Limb (tissue), 2 donors: ENCODE measurements at regions not wholly inside any gene's neighbourhood (a gene's known extent, or its start where the extent isn't known, plus 50 kb on each side); places are given as distances from the start of the nearest gene placed in this dataset.

Experiments
- DNase-seq, 2 donors: peaks; one replicate each; pipeline ENCODE4 v3.0.0-alpha.2; 2016; ENCODE audit errors: extremely low spot score in 2 of 2

DNA sequence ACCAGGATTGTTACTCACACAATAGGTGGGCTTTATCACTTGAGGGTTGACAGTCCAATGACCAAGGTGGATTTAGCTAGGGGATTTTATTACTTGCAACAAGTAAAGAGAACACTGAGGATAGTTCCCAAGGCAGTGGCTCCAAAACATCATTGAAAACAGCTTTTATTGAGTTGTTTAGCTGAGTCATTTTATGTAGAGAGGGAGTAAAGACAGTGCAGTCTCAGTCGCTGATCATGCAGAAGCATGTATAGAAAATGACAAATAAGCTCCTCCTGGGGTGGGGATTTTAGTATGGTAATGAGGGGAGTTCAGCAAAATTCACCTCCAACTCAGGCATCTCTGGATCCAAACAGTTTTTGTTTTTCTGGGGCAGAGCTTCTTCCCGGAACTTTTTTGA, 163.0 kb upstream of the CCDC179 start:
- DNase-seq = no peak

DNA sequence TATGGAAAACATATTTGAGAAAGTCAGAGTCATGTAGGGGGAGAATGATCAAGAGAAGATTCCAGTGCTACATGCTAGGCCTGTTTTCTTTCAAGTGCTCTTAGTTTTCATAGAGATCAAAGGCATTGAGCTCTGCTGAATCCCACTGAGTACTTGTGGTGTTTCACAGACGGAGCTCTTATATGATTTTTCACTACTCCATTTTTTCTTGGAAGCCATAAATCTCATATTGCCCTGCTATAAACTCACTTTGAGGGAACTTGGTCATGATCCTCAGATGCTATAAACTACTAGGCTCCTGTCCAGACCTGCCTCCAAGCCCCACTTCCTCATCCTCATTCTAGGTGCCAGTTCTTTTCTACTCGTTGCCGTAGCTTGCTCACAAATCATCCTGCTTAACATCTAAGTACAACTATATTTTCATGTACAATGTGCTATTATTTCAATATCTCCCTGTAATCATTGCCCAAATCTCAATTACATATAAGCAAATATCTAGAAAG, 180.8 kb upstream of the CCDC179 start:
- no peak for DNase-seq

DNA sequence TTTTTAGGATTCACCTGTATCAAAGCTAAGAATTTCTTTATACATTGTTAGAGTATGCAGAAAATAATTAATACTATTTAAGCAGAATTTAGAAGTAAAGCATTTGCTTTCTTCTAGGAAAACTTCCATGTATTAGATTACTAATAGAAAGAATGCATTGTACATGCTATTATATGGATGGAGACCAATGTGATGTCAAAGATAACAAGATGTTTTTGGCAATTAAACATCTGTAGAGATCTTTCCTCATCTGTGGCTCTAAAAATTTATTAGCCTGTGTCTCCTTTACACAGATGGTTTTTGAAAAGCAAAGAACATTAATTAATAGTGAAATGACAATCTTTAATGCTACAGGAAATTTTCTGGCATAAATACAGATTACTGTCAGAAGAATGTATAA, 198.4 kb upstream of the CCDC179 start:
- no peak for DNase-seq

DNA sequence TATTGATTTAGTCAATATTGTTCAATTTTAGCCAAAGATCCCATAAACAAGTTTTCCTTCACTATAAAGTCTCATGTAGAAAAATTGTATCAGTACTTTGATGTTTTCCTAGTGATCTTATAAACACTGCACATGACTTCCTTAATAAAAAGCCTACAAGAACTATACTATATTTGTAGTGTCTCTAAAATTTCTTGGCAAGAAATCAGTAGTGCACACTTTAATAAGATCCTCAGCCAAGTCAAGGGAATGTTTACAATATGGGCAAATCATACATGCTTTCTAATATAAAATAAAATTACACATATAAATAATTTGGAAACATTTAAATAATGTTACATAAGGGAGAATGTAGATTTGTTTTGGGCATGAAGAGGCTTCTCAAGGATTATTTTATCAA, 203.0 kb upstream of the CCDC179 start:
- peak in 1 of 2 donors; percentile 18 for DNase-seq

DNA sequence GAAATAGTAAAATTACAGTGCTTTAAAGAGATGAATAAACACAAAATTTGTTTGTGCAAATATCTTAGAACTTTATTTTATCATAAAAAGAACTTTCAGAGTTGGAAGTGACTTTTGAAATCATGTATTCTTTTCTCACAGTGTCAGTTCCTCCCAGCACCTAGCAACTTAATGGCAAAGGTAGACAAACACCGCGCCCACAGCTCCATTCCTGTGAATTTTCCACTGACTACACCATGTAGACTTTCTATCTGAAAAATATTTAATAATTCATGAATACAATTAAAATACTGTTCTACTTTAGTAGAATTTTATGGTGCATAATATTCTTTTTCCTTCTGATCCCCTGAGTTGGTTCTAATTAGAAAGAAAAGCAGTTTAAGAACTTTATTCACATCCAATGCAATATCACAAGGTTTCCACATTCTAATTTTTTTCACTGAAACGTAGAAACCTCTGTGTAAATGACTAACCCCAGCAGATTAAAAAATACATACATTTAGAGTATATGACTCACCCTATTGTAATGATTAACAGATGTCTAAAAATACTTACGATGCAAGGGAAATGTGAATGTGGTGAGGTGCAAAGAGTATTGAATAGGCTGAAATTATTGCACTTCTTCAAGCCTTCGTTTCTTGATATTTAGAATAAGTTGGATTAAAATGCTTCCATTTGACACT, 218.2 kb upstream of the CCDC179 start:
- no peak for DNase-seq

DNA sequence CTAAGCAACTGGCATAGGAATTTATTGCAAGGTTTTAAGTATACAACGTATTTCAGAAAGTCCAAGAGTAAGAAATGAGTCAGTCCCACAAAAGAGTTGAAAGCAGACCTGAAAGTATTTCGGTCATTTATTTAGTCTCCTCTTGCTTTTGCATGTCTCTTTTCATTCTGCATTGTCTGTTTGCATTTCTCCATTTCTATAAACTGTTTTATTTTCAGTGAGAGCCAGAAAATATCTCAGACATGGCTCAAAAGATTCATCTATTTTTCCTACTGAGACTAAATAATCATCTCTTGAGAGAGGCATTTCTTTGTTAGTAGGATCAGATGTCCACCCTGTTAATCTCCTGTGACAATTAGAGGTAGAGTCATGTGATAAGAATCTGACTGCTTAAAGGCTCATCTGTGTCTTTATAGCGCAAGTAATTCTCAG, 219.1 kb upstream of the CCDC179 start:
- no peak for DNase-seq

DNA sequence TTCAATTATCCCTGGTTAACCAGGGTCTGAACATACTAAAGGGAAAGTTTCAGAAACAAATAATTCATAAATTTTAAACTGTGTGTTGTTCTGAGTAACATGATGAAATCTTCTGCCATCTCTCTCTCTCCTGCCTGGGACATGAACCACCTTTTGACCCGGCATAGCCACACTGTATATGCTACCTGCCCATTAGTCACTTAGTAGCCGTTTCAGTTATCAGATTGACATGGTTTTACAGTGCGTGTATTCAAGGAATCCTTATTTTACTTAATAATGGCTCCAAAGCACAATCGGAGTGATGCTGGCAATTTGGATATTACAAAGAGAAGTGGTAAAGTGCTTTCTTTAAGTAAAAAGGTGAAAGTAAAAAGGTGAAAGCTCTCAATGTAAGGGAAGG, 227.1 kb upstream of the CCDC179 start:
- DNase-seq = no peak

DNA sequence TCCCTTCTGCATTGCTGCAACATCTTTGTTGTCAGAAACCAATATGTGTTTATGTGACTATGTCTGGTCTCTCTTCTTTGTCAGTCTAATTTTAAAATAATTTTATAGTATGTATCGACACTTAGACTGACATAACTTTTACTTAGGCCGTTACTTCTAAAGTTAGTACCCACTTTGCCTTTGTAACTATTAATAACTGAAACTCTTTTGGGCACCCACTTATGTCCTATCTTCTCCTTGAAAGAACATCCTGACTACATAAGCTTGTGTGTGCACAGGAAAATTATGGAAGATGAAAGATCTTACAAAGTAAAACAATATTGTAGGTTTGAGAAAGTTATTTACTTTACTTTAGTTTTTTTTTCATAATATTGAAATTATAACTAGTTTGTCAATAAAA, 230.4 kb upstream of the CCDC179 start:
- no peak for DNase-seq

DNA sequence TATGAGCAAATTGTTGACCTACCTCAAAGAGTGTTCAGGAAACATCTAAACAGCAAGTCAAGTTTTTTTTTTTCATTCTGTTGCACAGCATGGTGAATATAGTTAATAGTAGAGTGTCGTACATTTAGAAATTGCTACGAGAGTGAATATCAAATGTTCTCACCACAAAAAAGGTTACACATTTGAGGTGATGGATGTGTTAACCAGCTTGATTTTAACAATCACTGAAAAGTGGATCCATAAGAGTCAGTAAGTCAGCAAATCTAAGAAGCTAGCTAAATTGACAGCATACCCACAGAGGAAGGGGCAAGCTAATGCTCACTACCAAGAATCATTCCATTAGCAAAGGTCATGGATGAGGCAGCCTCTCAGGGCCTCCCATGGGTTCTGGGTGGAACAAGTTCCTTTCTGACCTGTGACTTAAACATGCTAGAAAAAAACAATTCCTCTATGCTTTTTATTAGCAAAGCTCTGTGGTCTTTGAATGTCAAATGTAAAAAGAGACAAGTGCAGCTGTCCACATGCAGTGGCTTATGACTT, 235.4 kb upstream of the CCDC179 start:
- no peak for DNase-seq

DNA sequence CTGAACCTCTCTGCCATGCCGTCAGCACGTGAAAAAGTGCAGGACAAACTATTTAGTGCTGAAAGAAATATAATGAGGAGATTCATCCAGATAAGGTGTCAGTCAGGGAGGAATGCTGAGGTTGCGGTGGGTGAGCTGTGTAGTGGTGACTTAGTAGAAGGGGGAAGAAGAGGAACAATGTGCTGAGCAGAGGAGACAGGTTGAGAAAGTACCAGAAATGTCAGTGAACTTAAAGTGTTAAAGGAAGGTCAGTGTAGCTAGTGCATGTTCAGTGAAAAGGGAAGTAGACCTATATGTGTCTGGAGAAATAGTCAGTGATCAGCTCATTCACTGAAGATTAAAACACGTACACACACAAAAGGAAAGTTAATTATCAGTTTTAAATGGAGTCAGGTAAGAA, 237.6 kb upstream of the CCDC179 start:
- DNase-seq = no peak

DNA sequence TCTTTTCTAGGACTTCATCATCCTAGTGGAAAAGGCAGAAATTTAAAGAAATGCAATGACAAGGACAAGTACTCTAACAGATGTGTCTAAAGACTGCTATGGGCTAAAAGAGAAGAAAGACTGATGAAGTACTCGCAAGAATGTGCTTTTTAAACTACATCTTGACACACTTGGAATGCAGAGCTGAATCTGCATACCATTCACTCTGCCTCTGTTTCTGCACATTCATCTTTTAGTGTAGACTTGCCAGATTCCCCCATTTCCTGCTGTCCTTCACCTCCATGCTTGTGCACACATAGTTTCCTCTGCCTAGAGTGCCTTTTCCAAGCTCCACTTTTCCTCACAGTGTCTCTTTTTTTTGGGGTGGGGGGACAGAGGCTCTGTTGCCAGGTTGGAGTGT, 239.0 kb upstream of the CCDC179 start:
- no peak for DNase-seq

DNA sequence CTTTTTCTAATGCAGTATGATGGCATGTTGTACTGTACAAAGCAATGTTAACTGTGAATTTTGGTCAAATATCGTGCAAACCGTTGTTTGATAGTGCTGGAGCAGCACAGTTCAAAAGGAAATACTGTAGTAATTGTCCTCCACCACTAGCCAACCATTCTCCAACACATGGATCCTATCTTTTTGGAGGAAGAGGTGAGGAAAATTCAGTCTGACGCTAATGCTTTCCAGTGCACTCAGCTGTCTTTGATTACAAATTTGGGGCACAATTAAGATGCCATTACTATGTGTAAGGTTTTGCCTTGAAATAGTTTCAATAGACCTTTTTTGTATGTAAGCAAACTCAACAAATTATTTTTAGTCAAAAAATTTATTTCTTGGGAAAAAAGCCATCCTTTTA, 240.5 kb upstream of the CCDC179 start:
- no peak for DNase-seq

DNA sequence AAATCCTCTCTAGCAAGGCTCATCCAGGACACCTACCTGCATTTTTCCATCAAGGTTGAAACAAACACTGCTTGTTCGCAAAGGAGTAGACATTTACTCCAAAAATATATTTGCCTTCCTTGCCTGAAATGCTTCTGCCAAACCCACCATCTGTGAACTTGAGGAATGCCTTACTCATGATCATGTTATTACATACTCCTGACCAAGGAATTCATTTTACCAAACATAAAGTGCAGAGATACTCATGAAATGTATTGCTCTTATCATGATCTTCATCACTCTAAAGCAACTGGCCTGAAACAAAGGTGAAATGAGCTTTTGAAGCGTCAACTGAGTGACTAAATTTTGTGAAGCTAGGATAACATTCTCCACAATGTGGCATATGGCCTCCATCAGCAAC, 243.1 kb upstream of the CCDC179 start:
- DNase-seq = no peak

DNA sequence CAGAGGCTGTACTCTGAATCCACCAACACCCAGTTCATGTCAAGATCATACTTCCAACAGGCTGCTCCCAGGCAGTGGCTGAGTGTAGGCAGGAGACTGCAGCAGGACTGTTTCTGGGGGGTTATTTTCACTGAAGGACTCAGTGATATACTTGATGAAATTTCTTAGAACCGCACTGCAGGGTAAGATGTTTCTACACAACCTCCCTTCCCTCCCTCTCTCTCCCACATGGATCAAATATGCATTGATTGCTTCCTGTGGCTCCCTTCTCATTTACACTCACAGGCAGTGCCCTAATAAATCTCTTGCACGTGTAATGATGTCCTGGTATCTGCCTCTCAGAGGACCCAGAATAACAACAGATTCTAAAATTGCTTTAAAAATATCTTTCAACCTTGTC, 251.3 kb upstream of the CCDC179 start:
- no peak for DNase-seq

DNA sequence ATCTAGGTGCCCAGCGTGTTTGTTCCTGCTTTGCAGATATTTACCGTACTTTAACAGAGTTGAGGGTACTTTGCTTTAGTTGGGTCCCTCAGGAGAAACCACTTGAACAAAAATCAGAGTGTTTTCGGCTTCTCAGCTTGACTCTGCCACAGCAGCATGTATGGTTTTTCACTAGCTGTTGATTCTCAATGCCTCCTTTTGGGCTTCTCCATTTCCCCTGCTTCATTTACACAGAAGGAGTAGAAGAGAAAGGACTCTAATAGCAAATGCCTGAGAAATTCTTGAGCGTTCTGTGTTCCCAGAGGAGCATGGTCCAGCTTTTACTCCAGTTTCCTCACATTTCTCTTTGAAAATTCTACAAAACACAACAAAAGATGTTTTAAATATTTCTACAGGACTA, 252.1 kb upstream of the CCDC179 start:
- DNase-seq = no peak

DNA sequence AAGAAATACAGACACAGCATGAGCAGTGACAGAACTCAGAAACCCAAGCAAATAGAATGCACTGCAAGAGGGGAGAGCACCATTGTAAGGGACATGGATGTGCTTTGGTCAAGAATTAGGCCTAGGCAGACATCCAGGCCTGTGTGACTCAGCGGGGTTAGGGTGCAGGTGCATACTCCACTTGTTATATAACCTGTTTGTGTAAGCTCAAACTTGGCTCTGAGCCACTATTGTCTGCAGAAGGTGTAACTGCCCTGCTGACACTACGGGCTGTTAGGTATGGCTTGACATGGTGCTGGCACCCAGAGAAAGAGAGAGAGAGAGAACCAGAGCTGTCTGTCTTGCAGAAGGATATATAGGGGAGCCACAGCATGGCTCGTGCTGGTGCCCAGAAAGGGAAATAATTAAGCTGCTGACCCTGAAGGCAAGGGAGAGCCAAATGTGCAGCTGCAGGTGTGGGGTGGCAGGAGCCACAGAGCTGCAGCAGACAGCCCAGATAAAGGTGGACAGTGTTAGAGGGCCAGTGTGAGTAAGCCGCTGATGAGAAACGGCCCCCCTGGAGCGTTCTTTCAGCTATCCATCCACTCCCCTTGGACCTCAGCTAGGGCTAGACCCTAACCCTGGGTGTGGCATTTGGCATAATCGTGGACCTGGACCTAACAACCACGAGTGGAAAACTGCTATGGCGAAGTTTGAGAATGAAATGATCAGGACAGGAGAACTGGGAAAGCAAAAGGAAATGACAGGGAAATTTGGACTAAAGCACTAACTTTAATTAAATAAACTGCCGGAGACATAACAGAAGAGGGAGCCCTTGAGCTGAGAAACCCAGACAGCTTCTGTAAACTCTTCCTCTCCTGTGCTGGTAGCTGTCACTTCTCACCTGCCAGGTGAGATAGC, 253.0 kb upstream of the CCDC179 start:
- DNase-seq = peak in 1 of 2 donors; percentile 61

DNA sequence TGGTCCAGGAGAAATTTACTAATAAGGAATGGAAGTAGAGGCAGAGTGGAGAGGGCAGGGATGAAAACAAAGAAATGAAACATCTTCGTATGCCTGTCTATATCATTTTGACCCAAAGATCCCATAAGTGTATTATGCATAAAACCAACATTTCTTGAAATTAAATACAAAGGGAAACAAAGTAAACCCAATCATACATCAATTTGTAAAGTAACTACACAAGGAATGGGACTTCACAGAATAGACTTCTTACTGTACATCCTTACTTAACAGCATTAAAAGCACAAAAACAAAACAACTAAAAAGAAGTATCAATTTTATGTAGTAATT, 253.6 kb upstream of the CCDC179 start:
- no peak for DNase-seq

DNA sequence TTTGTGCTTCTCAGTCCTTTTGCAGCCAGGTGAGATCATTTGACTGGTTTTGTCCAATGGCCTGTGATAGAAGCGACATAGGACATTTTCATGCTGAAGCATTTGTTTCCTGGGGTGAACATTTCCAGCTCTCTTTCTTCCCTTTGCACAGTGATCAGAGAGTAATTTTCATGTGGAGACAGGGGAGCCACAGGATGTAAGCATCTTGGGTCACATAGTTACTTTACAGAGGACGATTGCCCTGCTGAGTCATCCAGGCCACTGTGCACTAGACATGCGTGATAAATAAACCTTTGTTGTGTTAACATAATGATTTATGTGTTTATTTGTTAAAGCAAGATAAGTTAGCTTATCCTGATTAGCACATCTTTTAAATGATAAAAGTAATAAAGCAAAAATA, 263.5 kb upstream of the CCDC179 start:
- DNase-seq = no peak

DNA sequence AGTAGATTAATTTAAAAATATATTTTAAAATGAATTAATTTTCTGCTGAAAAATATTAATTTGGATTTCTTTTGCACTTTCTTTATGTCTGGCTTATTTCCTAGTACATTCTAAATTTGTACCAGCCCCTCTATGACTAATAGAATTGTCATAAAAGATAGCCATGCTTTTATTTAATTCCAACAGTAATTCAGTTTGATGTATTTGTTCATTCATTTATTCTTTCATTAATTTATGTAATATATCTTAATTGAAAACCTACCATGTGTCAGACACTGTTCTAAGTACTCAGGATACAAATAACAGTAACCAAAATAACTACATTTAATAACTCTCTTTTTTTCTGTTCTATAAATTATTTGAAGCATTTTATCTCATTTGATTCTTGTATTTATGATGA, 264.0 kb upstream of the CCDC179 start:
- DNase-seq = no peak

DNA sequence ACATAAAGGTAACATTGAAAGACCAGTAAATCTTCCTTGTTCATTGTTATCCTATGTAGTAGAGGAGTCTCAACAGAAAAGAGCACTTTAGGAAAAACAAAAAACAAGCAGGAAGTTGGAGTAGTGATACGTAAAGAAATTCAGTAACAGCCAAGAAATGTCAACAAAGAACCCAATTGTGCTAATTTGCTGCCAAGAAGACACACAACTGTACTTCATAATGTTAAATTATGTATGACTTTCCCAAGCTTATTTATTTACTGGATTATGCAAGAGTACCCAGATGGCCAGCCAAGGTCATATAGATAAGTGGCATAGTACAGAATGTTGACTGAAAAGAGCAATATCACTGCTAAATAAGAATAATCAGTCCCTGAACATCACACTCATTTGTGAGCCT, 264.7 kb upstream of the CCDC179 start:
- no peak for DNase-seq

DNA sequence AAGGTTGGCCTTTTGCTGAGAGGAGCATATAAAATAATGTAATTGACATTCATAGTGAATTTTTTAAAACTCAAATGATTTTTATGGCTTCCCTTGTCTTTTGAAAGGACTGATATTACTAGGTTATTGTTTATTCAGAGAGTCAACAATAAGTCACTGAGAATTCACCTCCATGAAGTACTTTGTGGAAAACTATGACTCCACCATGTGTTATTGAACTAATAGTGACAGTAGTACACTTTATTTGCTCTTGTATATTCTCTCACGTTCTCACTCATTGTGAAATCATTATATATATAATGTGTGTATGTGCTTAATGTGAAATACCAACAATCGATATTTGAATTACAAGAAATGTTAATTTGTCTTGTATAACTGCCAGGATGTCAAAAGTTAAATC, 267.4 kb upstream of the CCDC179 start:
- DNase-seq = no peak

DNA sequence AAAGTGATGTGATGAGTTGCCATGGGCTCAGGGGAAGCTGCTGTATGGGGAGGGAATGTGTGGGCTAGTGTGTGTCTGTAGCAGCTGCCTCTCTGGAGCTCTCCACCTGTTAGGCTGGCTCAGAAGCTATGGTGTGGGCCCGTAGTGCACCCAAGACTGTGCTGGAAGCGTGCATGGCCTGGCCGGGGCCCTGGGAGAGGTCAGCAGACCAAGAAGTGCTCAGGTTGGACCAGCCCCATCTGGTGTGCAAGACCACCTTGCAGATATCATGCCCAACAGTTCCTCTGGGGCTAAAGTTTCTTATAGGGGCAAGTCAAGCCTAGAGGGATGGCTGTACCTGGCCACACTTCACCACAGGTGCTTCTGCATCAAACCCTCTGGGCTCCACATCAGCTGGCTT, 274.4 kb upstream of the CCDC179 start:
- DNase-seq = no peak

DNA sequence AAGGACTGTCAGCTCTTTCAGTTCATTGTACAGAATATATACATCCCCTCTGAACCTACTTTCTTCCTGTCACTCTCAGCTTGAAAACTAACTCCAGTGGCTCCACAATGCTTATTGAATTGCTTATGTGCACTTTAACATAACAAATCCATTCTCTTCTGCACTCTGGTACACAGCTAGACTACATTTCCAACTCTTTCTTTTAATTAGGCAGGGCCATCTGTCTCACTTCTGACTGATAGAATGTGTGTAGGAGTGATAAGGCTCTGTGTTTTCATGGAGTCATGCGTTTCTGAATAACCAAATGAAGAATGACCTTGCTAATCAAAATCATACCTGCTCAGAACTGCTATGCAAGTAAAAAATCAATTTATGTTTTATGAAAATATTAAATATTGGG, 278.5 kb upstream of the CCDC179 start:
- DNase-seq = no peak
